ENCODE measurements at regions not wholly inside any gene's neighbourhood (a gene's known extent, or its start where the extent isn't known, plus 50 kb on each side); places are given as distances from the start of the nearest gene placed in this dataset.
A peak's percentile ranks its signal among the peaks of the same experiment; 100 is the strongest.
"Not testable (repeated sequence)": the region's sequence is repeated elsewhere in the genome, so short reads cannot be mapped to it uniquely, and the experiment has no call there.

DNA sequence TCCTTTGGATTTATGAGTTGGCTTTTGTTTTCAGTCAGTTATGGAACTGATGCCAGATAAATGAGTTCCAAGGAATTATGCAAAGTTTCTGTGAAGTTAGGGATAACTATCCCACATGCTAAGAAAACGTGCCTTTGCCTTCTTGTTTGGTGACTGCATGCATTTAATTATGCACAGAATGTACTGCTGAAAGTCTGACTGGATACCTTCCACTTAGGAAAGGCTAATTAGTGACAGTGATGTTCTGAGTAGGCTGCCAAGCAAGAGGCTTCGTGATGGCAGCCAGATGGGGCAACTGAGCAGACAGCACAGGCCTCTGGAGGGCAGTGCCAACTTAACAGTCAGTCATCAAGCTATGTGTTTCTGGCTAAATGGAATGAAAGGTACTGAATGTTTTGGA, 289.9 kb downstream of the CD109 start:
- TF ChIP-seq POLR2A (IDR thresholded peaks at IDR 0.05; ENCODE audit: low read length) (no peak), GATA1 (IDR thresholded peaks at IDR 0.05; ENCODE audit: low read depth, low read length) (no peak)

DNA sequence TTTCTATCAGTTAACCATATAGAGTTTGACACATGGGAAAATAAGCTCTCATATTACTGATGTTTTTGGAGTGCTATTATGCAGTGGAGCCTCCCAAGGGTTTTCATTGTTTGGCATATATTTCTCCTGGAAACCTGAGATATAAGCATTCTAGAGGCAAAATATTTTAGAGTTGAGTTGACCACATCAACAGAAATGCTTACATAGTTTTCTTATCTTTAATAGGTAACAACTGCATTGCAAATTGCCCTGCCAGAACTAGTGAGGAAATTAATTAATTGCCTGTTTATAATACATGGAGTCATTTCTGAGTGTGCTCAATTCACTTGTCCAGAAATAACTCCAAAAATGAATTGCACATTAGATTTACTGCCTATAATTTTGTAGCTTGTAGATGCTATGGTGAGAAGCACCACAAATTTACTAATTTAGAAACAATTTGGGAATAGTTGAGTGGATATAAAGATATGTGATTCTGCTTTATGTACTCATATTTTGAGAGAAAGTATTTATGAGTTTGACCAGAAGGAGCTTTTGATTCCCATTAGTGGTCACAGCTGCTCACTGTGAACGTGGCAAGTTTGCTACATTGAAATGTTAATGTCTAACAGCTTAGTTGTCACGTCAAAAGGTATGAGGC, 288.7 kb downstream of the CD109 start:
- DNase-seq, result no peak

More for the DNA sequence above, 289.9 kb downstream of the CD109 start:
- no peak for DNase-seq

DNA sequence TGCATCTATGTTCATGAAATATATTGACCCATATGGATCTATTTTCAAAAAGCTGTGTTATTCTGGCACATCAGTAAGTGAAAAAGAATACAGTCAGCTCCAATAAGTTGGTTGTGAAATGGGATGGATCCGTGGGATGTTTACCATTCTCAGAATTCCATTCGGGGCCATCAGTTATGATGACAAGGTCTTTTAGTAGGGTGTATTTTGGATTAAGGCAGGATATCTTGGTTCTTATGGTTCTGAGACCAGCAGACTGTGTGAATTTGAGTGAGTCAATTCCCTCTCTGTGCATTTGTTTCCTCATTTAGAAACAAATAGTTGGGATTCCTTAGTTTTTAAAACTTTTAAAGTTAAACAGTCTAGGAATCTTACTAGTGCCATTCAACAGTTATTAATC, 287.4 kb downstream of the CD109 start:
- DNase-seq, result no peak
- no peak for TF ChIP-seq POLR2A (IDR thresholded peaks at IDR 0.05; ENCODE audit: low read length)
- TF ChIP-seq GATA1 (IDR thresholded peaks at IDR 0.05; ENCODE audit: low read depth, low read length), result no peak

More for the DNA sequence above, 288.7 kb downstream of the CD109 start:
- TF ChIP-seq GATA1 (IDR thresholded peaks at IDR 0.05; ENCODE audit: low read depth, low read length), result no peak
- TF ChIP-seq POLR2A (IDR thresholded peaks at IDR 0.05; ENCODE audit: low read length), result no peak

DNA sequence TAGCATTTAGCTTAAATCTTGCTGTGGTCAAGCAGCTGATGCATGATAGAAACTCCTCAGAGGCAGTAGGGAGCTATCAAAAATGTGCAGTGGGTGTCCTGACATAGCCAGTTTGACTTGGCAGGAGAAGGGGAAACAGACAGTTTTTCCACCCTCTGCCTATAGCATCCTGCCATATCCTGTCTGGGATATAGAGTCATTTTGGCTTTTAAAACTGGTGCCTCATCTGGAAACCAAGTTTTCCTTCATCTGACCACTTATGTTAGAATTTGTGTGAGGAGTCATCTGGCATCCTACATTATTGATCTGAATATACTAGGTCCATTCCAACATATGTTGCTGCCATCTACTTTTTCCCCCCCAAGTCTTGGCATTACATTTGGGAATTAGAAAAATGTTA, 284.1 kb downstream of the CD109 start:
- TF ChIP-seq POLR2A (IDR thresholded peaks at IDR 0.05; ENCODE audit: low read length) (no peak), GATA1 (IDR thresholded peaks at IDR 0.05; ENCODE audit: low read depth, low read length) (no peak)
- DNase-seq, result no peak

DNA sequence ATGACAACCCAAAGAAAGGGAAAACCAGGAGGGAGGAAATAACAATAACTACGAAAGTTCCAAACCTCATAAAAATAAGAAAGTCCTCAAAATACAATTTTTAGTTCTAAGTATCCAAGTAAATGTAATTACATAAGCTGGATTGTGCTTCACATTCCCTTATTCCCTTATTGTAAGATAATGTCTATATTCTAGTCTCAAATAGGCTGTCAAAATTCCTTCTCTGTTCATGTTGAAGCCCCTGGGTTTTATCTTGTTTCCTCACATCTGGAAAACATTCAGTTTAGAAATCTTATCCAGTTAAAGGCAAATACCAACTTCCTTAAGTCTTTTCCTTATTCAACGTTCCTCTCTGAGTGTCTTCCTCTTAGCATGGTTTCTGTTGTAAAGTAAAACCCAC, 282.3 kb downstream of the CD109 start:
- no peak for TF ChIP-seq GATA1 (IDR thresholded peaks at IDR 0.05; ENCODE audit: low read depth, low read length)
- no peak for TF ChIP-seq POLR2A (IDR thresholded peaks at IDR 0.05; ENCODE audit: low read length)
- no peak for DNase-seq

DNA sequence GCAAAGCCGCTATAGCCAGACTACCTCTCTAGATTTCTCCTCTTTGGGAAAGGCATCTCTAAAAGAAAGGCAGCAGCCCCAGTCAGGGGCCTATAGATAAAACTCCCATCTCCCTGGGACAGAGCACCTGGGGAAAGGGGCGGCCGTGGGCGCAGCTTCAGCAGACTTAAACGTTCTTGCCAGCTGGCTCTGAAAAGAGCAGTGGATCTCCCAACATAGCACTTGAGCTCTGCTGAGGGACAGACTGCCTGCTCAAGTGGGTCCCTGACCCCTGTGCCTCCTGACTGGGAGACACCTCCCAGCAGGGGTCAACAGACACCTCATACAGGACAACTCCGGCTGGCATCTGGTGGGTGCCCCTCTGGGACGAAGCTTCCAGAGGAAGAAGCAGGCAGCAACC, 276.5 kb downstream of the CD109 start:
- not testable (repeated sequence) for DNase-seq

DNA sequence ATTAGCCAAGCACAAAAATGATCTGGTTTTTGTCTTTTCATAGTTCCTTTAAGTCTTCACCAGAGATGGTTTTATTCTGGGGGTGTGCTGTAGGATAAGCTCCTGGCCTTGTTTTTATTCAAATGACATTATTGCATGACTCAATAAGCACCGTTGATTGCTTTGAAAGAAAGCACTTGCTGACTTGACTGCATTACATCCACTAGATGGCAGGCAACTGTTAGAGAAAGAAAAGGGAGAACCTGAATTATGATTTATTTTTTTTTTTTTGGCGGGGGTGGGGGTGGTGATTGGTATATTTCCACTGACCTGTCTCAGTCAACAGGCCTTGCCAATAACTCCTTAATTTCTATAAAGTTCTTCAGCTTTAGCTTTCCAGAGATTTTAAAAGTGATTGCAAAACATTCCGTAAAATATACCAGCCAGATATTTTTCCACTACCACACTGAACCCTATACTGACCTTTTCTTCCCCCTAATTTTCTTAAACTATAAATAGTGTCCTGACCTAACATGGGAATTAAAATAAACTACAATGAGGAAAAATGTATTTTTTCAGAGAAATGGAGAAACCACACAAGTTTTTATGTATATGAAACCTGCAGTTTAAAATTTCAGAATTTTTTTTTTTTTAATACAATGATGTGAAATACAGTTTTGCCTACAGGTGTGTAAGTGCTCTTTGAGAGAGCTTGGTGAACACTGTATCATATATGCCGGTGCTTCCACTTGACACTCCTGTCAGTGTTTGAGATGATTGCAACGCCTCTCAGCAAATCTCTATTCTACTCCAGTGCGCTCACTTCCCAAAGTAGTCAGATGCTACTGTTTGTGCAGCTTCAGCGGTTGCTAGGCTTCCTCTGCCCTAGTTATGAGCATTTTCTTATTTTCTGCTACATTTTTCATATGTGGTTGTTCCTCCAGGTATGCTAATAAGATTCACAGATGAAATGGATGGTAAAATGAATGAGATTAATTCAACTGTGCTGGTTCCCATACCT, 274.3 kb downstream of the CD109 start:
- peak; percentile 7 to 30 for DNase-seq
- TF ChIP-seq POLR2A (IDR thresholded peaks at IDR 0.05; ENCODE audit: low read length) (no peak), GATA1 (IDR thresholded peaks at IDR 0.05; ENCODE audit: low read depth, low read length) (no peak)

DNA sequence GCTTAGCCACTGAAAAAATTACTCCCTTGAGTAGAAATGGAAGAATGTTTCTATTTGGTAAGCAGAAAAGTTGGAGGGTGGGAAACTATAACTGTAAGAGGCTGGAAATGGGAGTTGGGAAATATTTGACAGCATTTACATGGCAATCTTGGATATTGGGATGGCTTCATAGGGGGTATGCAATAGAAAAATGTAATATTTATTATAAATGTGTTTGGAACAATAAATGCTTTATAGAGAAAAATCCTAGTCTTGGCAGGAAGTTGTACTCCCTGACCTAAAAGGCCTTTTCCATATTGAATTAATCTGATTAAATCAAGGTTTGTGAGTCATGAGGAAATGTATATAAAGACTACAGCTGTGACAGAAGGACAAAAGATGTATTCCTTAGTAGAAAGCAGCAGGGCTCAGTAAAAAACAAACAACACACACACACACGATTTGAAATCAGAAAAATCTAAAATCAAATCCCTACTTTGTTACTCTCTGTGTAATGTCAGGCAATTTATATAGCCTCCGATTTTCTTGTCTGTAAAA, 272.3 kb downstream of the CD109 start:
- DNase-seq, result no peak
- TF ChIP-seq POLR2A (IDR thresholded peaks at IDR 0.05; ENCODE audit: low read length) (no peak), GATA1 (IDR thresholded peaks at IDR 0.05; ENCODE audit: low read depth, low read length) (no peak)

DNA sequence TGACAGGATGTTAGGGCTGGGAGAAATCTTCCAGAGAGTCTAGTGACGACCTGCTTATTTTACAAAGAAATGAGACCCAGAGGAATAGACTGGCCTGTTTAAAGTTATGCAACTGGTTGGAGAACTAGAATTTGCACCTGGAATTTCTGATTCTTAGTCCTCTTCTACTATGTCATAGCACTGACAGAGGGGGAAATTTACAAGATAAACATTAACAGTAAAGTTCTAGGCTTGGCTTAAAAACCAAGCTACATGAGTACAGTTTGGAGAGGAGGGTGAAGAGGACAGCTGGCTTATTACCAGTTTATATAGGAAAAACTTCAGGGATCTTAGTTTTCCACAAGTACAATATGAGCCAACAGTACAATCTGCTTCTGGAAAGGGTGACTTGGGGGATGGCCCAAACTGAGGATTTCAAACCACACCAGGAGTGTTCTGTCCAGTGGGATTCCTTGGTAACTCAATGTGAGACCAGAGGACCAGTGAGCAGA, 269.6 kb downstream of the CD109 start:
- DNase-seq, result no peak
- TF ChIP-seq GATA1 (IDR thresholded peaks at IDR 0.05; ENCODE audit: low read depth, low read length) (no peak), POLR2A (IDR thresholded peaks at IDR 0.05; ENCODE audit: low read length) (no peak)

DNA sequence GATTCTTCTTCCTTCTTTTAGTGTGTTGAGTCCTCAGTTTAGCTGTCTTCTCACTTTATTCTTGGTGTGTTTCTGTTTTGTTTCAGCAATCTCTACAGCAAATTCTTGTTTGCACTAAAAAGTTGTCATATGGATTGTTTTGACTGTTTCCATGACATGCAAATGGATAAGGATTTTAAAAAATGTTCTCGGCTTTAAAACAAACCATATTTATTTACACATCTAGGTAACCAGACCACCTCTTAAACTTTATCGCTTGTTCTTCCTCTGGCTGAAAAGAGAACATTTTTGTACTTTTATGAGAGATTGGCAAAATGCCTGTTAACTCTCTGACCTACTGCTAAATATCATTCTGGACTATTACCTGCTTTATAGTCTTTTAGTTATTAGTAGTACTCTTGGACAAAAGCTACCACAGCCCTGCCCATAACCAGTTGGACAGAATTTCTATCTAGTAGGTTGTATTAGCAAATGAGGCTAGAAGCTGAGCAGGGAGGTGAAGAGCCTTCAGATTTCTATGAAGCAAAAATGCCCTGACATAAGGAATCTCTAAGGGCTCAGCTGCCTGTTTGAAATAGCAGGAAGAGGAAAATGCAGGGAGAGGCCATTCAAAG, 268.3 kb downstream of the CD109 start:
- no peak for DNase-seq
- no peak for TF ChIP-seq GATA1 (IDR thresholded peaks at IDR 0.05; ENCODE audit: low read depth, low read length)
- TF ChIP-seq POLR2A (IDR thresholded peaks at IDR 0.05; ENCODE audit: low read length), result no peak

DNA sequence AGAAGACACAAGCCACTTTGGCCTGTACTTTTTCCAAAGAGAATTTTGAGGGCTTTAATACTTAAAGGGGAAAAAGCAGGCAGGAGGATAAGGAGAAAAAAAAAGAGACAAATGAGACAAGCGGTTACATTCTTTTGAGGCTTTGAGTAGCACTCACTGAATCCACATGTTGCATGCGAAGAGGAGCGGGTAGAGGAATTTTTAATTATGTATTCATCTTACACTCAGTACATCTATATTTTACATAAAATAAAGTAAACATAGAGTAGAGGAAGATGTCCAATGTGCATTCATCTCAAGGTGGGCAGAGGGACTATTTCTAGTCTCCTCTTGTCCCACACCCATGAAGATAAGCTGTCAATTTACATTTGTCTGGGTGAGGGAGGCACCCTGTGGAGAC, 266.9 kb downstream of the CD109 start:
- DNase-seq, result no peak
- TF ChIP-seq GATA1 (IDR thresholded peaks at IDR 0.05; ENCODE audit: low read depth, low read length) (no peak), POLR2A (IDR thresholded peaks at IDR 0.05; ENCODE audit: low read length) (no peak)

DNA sequence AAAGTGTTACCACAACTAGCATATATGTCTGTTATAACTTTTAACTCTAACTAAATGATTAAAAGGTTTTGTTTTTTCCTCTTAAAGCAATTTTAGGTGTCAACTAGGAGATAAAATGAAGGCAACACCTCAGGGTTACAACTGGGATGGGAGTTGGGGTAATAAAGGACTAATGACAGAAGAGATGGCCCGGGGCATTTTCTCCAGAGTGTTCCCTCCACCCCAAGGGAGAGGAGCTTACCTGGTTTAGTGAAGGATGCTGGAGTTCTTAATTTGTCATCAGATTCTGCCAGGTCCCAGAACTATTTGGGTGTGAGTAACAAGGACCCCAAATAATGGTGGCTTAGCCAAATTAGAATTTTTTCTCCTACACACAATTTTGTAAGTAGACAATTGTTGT, 260.3 kb downstream of the CD109 start:
- no peak for DNase-seq
- TF ChIP-seq POLR2A (IDR thresholded peaks at IDR 0.05; ENCODE audit: low read length) (no peak), GATA1 (IDR thresholded peaks at IDR 0.05; ENCODE audit: low read depth, low read length) (no peak)

DNA sequence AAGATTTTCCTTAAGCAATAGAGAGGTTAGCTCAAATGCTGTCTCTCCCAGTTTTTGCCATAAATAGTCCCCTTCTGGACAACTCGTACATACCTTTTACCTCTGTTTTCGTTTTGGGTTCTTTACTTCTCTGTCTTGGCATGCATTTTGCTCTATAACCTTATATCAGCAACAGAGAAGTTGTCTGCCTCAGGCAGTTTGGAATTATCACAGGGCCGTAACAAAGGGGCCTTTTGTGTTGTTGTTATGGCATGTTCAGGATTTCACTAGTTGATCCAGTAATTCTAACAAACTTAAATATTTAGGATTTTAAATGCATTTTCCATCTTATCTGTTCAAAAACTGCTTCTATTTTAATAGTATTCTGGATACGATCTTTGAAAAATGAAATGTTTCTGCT, 259.8 kb downstream of the CD109 start:
- TF ChIP-seq POLR2A (IDR thresholded peaks at IDR 0.05; ENCODE audit: low read length) (no peak), GATA1 (IDR thresholded peaks at IDR 0.05; ENCODE audit: low read depth, low read length) (no peak)
- no peak for DNase-seq

DNA sequence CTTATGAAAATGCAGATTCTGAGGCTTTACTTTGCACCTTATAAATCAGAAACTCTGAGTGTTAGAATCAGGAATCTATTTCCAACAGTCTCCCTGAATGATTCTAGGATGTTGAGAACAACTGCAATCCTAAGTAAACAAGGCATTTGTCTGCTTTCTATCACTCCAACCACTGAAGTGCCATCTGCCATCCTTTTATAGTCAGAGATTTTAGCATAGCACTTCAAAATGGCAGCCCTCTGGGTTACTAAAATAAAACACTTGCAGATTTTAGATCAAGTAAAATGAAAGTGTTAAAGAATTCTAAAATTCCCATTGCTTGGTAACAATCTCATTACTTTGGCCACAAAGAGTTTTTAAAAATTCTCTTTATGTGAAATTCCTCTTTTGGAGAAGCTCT, 258.9 kb downstream of the CD109 start:
- no peak for TF ChIP-seq POLR2A (IDR thresholded peaks at IDR 0.05; ENCODE audit: low read length)
- no peak for TF ChIP-seq GATA1 (IDR thresholded peaks at IDR 0.05; ENCODE audit: low read depth, low read length)
- no peak for DNase-seq

All from erythroblast (primary cell).